Mucosa of rectum (tissue), 2 donors: ENCODE measurements at regions not wholly inside any gene's neighbourhood (a gene's known extent, or its start where the extent isn't known, plus 50 kb on each side); places are given as distances from the start of the nearest gene placed in this dataset.

ENCODE experiments used
- H3K27ac ChIP-seq, 2 donors: one replicate each; pipeline ENCODE4 v1.7.0; 2013; ENCODE audit warnings: inconsistent platforms in 2 of 2, low read depth in 2 of 2, low read length in 2 of 2
- H3K27me3 ChIP-seq, 2 donors: one replicate each; pipeline ENCODE4 v1.7.0; 2013; ENCODE audit warnings: low read length in 2 of 2; ENCODE audit not compliant: control insufficient read depth in 2 of 2, insufficient read depth in 2 of 2
- H3K36me3 ChIP-seq, 2 donors: one replicate each; pipeline ENCODE4 v1.7.0; 2013; ENCODE audit warnings: low read length in 2 of 2; ENCODE audit not compliant: control insufficient read depth in 2 of 2, insufficient read depth in 2 of 2
- H3K4me1 ChIP-seq, 2 donors: one replicate each; pipeline ENCODE4 v1.7.0; 2013; ENCODE audit warnings: low read length in 2 of 2, mild to moderate bottlenecking in 1 of 2; ENCODE audit not compliant: control insufficient read depth in 2 of 2, insufficient read depth in 2 of 2
- H3K4me3 ChIP-seq, 2 donors: one replicate each; pipeline ENCODE4 v1.7.0; 2013; ENCODE audit warnings: low read length in 2 of 2
- H3K9ac ChIP-seq, 2 donors: one replicate each; pipeline ENCODE4 v1.7.0; 2013; ENCODE audit warnings: low read length in 2 of 2, low read depth in 1 of 2, mild to moderate bottlenecking in 1 of 2
- H3K9me3 ChIP-seq, 2 donors: one replicate each; pipeline ENCODE4 v1.7.0; 2013; ENCODE audit warnings: low read length in 2 of 2; ENCODE audit not compliant: control insufficient read depth in 2 of 2
- donor health status: healthy.
- donor health status: Normal muscosa, but diverticular disease.

DNA sequence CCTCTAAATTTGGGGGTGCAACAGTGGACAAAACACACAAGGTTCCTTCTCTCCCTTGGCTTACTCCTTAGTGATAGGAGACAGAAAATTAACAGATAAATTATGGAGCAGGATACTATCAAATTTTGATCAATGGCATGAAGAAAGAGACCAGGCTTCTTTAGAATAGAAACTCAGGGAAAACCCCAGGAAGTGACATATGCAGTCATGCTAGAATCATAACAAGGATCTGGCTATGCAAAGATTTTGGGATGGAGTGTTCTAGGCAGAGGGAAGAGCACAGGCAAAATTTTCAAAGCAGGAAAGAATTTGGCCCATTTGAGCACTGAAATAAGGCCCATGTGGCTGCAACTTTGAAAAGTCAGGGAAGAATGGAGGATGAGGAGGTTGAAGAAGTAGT is 182.3 kb upstream of the PLEKHG7 start:
- no peaks in the 10 kb centered on the region for H3K27me3 ChIP-seq
- H3K36me3 ChIP-seq: no peaks in the 10 kb centered on the region

DNA sequence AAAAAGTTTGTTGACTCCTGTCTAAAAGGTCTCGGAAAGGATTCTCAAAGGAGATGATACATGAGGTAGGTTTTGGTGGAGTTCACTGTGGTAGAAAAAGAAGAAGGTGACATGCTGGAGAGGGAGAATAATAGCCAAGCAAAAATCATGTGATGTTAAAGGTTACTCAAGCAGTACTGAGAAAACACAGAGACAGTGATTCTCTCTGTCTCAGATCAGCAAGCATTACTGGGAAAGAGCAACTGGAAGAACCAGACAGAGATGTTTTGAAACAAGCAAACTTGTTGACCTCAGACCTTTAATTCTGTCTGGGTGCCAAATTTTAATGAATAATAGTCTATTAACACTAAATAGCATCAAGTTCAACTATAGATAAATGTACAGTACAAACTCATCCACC is 183.5 kb upstream of the PLEKHG7 start:
- no peak overlapping the region for H3K27ac ChIP-seq
- H3K9ac ChIP-seq: no peak overlapping the region
- H3K4me3 ChIP-seq: no peak overlapping the region
- no peaks in the 10 kb centered on the region for H3K27me3 ChIP-seq
- H3K36me3 ChIP-seq: no peaks in the 10 kb centered on the region
- H3K4me1 ChIP-seq: peaks cover 0 to 2% of the 10 kb centered on the region in 2 donors
- H3K9me3 ChIP-seq: no peaks in the 10 kb centered on the region

More for the DNA sequence above, 182.3 kb upstream of the PLEKHG7 start:
- Histone ChIP-seq H3K27ac (no peak overlapping the region), H3K4me3 (no peak overlapping the region), H3K9ac (no peak overlapping the region), H3K4me1 (peaks cover 0 to 2% of the 10 kb centered on the region in 2 donors), H3K9me3 (no peaks in the 10 kb centered on the region)

DNA sequence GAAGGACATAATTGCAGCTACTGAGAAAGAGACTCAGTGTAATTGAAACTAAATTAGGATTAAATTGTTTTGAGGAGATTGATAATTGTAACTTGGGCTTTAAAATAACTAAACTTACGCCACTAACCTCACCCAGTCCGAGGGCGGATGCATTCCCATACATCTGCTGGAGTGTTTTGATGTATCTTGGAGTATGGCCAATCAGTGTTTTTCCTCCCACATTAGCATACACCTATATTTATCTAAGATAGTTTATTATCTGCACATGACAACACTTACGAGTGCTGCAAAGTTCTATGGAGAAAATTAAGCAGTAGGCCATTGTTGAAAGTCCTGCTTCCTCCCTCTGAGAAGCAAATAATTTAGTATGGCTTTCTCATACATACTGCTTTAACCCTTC is 184.7 kb upstream of the PLEKHG7 start:
- no peaks in the 10 kb centered on the region for H3K36me3 ChIP-seq
- H3K9ac ChIP-seq: no peak overlapping the region
- no peak overlapping the region for H3K4me3 ChIP-seq
- no peaks in the 10 kb centered on the region for H3K9me3 ChIP-seq
- H3K27me3 ChIP-seq: no peaks in the 10 kb centered on the region
- peaks cover 0 to 2% of the 10 kb centered on the region in 2 donors for H3K4me1 ChIP-seq
- no peak overlapping the region for H3K27ac ChIP-seq

DNA sequence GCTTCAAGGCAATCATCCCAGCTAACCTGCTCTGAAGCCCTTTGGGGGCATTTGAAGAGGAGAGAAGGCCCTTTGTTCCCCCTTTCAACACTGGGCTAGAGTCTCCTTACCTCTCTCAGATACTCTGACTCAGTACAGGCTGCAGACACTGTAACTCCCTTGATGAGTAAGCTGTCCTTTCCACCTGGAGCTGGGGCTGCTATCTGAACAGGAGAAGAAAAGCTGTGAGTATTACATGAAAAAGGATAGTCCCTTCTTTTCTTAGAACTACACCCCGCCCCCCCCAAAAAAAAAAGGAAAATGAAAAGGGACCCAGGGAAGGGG is 186.6 kb upstream of the PLEKHG7 start:
- H3K9ac ChIP-seq: no peak overlapping the region
- H3K27ac ChIP-seq: no peak overlapping the region
- no peak overlapping the region for H3K4me3 ChIP-seq
- H3K27me3 ChIP-seq: no peaks in the 10 kb centered on the region
- H3K36me3 ChIP-seq: no peaks in the 10 kb centered on the region
- no peaks in the 10 kb centered on the region for H3K9me3 ChIP-seq
- peaks cover 0 to 2% of the 10 kb centered on the region in 2 donors for H3K4me1 ChIP-seq

DNA sequence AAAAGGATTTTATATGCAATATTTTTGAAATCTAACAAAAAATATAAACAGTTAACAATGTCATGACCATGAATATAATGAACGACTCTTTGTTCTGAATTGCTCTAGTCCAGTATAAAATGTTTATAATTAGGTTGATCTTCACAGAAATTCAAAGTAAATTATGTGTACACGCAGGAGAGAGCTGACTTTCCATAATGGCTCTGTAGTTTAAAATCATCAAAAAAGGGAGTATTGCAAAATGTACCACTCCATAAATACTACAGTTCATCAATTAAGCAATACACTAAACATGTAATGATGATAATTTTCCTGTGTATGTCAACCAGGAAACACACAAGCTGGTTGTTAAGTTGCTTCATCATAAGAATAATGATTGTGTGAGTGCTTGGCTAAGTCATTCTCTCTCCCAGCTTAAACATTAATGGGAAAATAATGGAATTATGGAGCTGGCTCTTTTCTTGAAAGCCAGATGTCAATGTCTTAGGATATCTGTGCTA is 189.5 kb upstream of the PLEKHG7 start:
- H3K27me3 ChIP-seq: no peaks in the 10 kb centered on the region
- H3K27ac ChIP-seq: no peak overlapping the region
- H3K9ac ChIP-seq: no peak overlapping the region
- H3K4me1 ChIP-seq: no peaks in the 10 kb centered on the region
- H3K36me3 ChIP-seq: no peaks in the 10 kb centered on the region
- H3K4me3 ChIP-seq: no peak overlapping the region
- H3K9me3 ChIP-seq: no peaks in the 10 kb centered on the region

DNA sequence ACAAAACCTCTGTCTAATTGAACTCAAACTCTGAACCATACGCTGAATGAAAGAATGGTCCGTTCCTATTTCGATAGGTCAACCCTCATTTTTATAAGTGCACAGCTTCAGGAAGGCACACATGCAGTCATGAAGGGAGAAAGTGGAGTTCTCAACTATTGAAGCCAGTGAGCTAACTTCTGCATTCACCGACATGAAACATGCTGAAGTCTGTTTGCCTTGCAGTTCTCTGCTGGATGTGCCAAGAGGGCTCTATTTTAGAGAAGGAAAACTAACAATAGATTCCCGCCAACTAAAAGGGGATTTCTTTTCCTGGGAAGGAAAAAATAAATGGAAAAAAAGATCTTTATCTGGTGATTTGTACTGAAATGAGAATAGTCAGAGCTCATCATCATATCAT is 191.0 kb upstream of the PLEKHG7 start:
- H3K9ac ChIP-seq: no peak overlapping the region
- H3K4me3 ChIP-seq: no peak overlapping the region
- no peaks in the 10 kb centered on the region for H3K9me3 ChIP-seq
- no peaks in the 10 kb centered on the region for H3K36me3 ChIP-seq
- H3K4me1 ChIP-seq: peaks cover 0 to under 1% of the 10 kb centered on the region in 2 donors
- no peak overlapping the region for H3K27ac ChIP-seq
- H3K27me3 ChIP-seq: no peaks in the 10 kb centered on the region

DNA sequence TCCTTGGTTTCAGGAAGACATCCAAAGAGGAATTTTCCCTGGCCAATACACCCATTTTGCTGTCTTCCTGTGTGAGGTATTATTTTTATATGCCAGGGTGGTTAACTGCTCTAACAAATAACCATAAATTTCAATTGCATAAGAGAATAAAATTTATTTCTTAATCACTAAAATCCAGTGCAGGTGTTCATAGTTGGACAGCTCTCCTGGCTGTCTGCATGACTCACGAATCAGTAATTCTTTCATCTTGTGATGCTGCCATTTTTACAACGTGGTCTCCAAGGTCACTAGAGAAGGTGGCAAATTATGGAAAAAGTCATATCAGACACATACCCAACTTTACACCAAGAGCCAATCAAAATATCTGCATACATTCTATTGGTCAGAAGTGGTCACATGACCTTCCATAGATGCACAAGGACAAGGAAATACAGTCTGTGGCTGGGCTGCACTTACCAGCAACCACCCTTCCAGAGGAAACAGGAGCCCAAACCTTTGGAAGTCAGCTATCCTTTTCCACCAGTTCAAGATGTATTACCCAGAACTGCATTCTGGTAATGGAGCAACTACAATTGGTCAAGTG is 193.5 kb upstream of the PLEKHG7 start:
- Histone ChIP-seq H3K9me3 (no peaks in the 10 kb centered on the region), H3K9ac (no peak overlapping the region), H3K36me3 (no peaks in the 10 kb centered on the region), H3K4me3 (no peak overlapping the region), H3K4me1 (peaks cover 7 to 20% of the 10 kb centered on the region in 2 donors), H3K27me3 (no peaks in the 10 kb centered on the region), H3K27ac (no peak overlapping the region)

DNA sequence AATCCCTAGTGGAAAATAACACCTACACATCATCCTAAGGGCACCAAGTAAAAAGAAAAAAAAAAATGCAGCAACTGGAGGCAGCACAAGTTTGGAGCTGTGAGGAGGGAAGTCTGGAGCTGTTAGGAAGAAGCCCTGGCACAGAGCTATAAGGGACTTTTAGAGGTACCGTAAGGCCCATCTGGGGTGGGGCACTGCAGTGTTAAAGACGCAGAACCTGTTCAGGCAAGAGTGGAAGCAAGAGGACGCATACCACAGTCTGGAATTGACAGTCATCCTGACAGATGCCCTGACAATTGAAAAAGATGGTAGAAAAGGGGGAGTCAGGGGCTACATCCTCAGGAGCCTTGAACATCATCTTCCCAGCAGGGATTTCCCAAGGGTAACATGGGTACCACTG is 195.9 kb upstream of the PLEKHG7 start:
- H3K9ac ChIP-seq: no peak overlapping the region
- no peak overlapping the region for H3K27ac ChIP-seq
- no peak overlapping the region for H3K4me3 ChIP-seq
- no peaks in the 10 kb centered on the region for H3K36me3 ChIP-seq
- H3K4me1 ChIP-seq: peaks cover 8 to 31% of the 10 kb centered on the region in 2 donors
- H3K27me3 ChIP-seq: no peaks in the 10 kb centered on the region
- no peaks in the 10 kb centered on the region for H3K9me3 ChIP-seq

DNA sequence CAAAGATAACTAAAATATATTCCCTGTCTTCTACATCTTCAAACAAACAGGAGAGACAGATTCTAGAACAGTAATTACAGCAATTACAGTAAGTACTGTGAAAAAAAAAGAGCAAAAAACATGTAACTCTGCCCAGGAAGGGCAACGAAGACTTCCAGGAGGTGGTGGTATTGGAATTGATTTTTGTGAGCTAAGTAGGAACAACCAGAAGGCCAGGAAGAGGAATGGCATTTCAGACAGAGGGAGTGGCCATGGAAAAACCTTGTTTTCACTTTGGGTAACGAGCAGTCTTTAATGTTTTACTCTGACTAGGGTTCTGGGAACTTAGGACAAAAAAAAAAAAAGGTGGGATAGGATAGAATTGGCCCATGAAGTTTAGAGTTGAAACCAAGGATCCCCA is 196.3 kb upstream of the PLEKHG7 start:
- H3K4me3 ChIP-seq: peak overlapping the region in 1 of 2 donors; percentile 14
- peaks cover 8 to 31% of the 10 kb centered on the region in 2 donors for H3K4me1 ChIP-seq
- no peaks in the 10 kb centered on the region for H3K9me3 ChIP-seq
- H3K9ac ChIP-seq: no peak overlapping the region
- H3K36me3 ChIP-seq: no peaks in the 10 kb centered on the region
- no peaks in the 10 kb centered on the region for H3K27me3 ChIP-seq
- H3K27ac ChIP-seq: peak overlapping the region in 1 of 2 donors; percentile 78

DNA sequence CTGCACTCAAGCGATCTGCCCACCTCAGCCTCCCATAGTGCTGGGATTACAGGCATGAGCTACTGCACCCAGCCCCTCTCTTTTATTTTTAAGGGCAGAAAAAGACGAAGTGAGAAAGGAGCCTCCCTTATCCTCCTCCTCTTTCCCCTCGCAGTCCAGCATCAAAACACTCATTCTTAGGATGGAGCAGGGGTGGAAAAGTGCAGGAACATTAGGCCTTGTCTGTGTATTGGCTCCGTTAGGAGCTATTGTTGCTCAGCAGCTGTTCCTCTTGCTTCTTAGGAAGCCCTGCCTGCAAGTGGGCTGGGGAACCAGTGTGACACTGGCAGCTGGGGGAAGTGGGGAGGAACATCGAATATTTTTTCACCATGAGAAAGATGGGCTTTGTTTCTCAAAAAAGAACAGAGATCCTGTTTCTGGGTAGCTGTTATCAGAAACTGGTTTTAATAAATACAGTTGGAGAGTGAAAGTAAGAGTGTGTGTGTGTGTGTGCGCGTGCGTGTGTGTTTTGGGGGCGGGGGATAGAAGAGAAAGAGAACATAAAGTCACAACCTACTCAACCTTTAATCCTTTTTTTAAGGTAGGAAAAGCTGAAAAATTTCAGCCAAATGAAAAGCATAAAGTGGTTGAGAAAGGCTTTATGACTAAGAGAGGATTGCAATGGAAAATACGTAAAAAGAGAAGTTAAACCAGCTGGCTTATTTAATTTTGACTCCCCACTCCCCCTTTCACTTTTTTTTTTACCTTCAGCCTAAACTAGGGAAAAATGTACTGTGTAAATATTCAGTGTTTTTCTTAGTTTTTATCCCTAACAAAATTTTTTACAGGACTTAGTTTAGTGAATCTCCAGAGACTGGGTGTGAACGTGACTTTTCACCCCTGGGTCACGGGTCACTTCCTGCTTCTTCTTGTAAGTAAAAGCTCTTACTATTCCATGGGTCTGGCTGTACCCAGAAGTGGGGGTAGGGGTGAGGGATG is 197.2 kb upstream of the PLEKHG7 start:
- H3K4me3 ChIP-seq: peak overlapping the region; percentile 36 to 41
- H3K4me1 ChIP-seq: peaks cover 8 to 31% of the 10 kb centered on the region in 2 donors
- no peaks in the 10 kb centered on the region for H3K36me3 ChIP-seq
- H3K9me3 ChIP-seq: no peaks in the 10 kb centered on the region
- H3K27me3 ChIP-seq: no peaks in the 10 kb centered on the region
- peak overlapping the region; percentile 29 to 64 for H3K9ac ChIP-seq
- H3K27ac ChIP-seq: peak overlapping the region; percentile 59 to 78
